NT2/D1 (cell line): ENCODE measurements at regions not wholly inside any gene's neighbourhood (a gene's known extent, or its start where the extent isn't known, plus 50 kb on each side); places are given as distances from the start of the nearest gene placed in this dataset.
"Not testable (repeated sequence)": the region's sequence is repeated elsewhere in the genome, so short reads cannot be mapped to it uniquely, and the experiment has no call there.

Source experiments
- SUZ12 ChIP-seq: IDR thresholded peaks from 2 replicates; pipeline ENCODE4 v1.6.1; 2011; ENCODE audit not compliant: insufficient read length, insufficient read depth; ENCODE audit errors: extremely low read depth
- YY1 ChIP-seq: IDR thresholded peaks from 2 replicates; pipeline ENCODE4 v1.6.1; 2011; ENCODE audit not compliant: insufficient read length, insufficient read depth
- ZNF274 ChIP-seq: IDR thresholded peaks from 2 replicates; pipeline ENCODE4 v1.6.1; 2011; ENCODE audit warnings: mild to moderate bottlenecking, low read depth, low read length

DNA sequence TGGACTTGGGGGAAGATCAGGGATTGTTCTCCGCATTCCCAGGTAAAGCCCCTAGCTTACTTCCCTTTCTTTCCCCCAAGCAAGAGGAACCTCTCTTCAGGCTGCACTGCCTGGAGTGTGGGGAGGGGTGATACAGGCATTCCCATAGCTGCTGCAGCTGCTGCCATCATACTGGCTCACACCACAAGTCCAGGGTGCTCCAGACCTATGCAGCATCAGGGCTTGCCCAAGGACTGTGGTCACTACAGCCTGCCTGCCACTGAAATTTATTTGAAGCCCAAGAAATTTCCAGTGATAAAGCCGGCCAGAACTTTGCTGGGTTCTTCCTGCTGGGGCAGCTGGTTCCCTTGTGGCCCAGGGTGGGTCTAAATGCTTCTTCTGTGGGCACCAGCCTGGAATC is 72.7 kb downstream of the NBPF8 start:
- not testable (repeated sequence) for TF ChIP-seq ZNF274, YY1, SUZ12
